OCI-LY7 (cell line): ENCODE measurements at regions not wholly inside any gene's neighbourhood (a gene's known extent, or its start where the extent isn't known, plus 50 kb on each side); places are given as distances from the start of the nearest gene placed in this dataset.

ENCODE experiments used
- BruUV-seq: library from RNA; stranded (reverse); fragments of 400-500 nt; replicated peaks from 2 replicates; lab custom pipeline; 2021; lab: Mats Ljungman, UMichigan
- CTCF ChIA-PET: fragments of 300-600 bp; sonication (Branson Sonifier 250); formaldehyde crosslinking; loops from one replicate; lab custom pipeline; 2022; ENCODE audit warnings: antibody characterized with exemption; ENCODE audit not compliant: unreplicated experiment; lab: Charles Lee
- POLR2A ChIA-PET: fragments of 300-600 bp; sonication (Branson Sonifier 250); formaldehyde crosslinking; loops from one replicate; lab custom pipeline; 2022; ENCODE audit warnings: antibody characterized with exemption; lab: Charles Lee
- DNase-seq: peaks from one replicate; pipeline ENCODE4 v3.0.0-alpha.2; 2015; ENCODE audit warnings: low spot score
- H2AFZ ChIP-seq: fragments of 200-600 bp; sonication (generic), shearing (Covaris generic); 2 replicates; pipeline ENCODE4 v1.6.1; 2014; ENCODE audit warnings: mild to moderate bottlenecking, antibody characterized with exemption, low read length, moderate library complexity
- H3K27ac ChIP-seq: fragments of 200-600 bp; sonication (generic); 2 replicates; pipeline ENCODE4 v1.5.1; 2014; ENCODE audit warnings: mixed run types, low read depth, mild to moderate bottlenecking, moderate library complexity, low read length, inconsistent platforms; ENCODE audit not compliant: poor library complexity, severe bottlenecking
- H3K36me3 ChIP-seq: fragments of 200-600 bp; sonication (generic); 2 replicates; pipeline ENCODE4 v1.6.1; 2014; ENCODE audit warnings: mild to moderate bottlenecking, antibody characterized with exemption, low read length, moderate library complexity, mixed read lengths; ENCODE audit not compliant: insufficient read depth
- H3K4me1 ChIP-seq: fragments of 200-600 bp; sonication (generic); 2 replicates; pipeline ENCODE4 v1.5.1; 2014; ENCODE audit warnings: mild to moderate bottlenecking, low read length; ENCODE audit not compliant: insufficient read depth, poor library complexity, severe bottlenecking
- H3K4me2 ChIP-seq: fragments of 200-600 bp; sonication (generic); 2 replicates; pipeline ENCODE4 v1.6.1; 2014; ENCODE audit warnings: mild to moderate bottlenecking, low read length
- H3K4me3 ChIP-seq: fragments of 200-600 bp; sonication (generic); 2 replicates; pipeline ENCODE4 v1.5.1; 2014; ENCODE audit warnings: mild to moderate bottlenecking, low read depth, low read length; ENCODE audit not compliant: poor library complexity, severe bottlenecking
- H3K79me2 ChIP-seq: fragments of 200-600 bp; sonication (generic); 2 replicates; pipeline ENCODE4 v1.6.1; 2016; ENCODE audit warnings: low read depth, mild to moderate bottlenecking, low read length, moderate library complexity, mixed read lengths; ENCODE audit not compliant: insufficient read depth
- H3K9me2 ChIP-seq: fragments of 200-600 bp; sonication (generic); 2 replicates; pipeline ENCODE4 v1.6.1; 2016; ENCODE audit warnings: mild to moderate bottlenecking, low read length, mixed read lengths; ENCODE audit not compliant: insufficient read depth
- H3K9me3 ChIP-seq: fragments of 200-600 bp; sonication (generic); 2 replicates; pipeline ENCODE4 v1.6.1; 2014; ENCODE audit warnings: mild to moderate bottlenecking, mixed run types, low read length, mixed read lengths
- H4K20me1 ChIP-seq: fragments of 200-600 bp; sonication (generic); 2 replicates; pipeline ENCODE4 v1.6.1; 2014; ENCODE audit warnings: mild to moderate bottlenecking, antibody characterized with exemption, low read length, moderate library complexity, mixed read lengths; ENCODE audit not compliant: insufficient read depth
- CTCF ChIP-seq: fragments of 200-600 bp; sonication (generic); conservative IDR thresholded peaks from 2 replicates; pipeline ENCODE4 v1.5.1; 2014; ENCODE audit warnings: mild to moderate bottlenecking, antibody characterized with exemption, low read length, moderate library complexity, mixed read lengths
- EZH2phosphoT487 ChIP-seq: fragments of 200-600 bp; sonication (generic); IDR thresholded peaks from 2 replicates; pipeline ENCODE4 v1.6.1; 2018; ENCODE audit warnings: low read depth, borderline replicate concordance, mild to moderate bottlenecking, mixed run types, antibody characterized with exemption, low read length, moderate library complexity, mixed read lengths
- intact Hi-C: fragments of 100-400 bp; cut with micrococcal nuclease; formaldehyde crosslinking; loops from one replicate; pipeline ENCODE4 v1.10.0; 2022; ENCODE audit not compliant: unreplicated experiment

GRCh38 chr4:135434936-135435335 lies 1233.3 kb upstream of the PABPC4L start:
- Histone ChIP-seq H3K79me2 (no peaks in the 10 kb centered on the region), H3K9me2 (no peaks in the 10 kb centered on the region), H3K4me2 (no peak overlapping the region), H3K4me1 (no peaks in the 10 kb centered on the region), H3K9me3 (no peaks in the 10 kb centered on the region), H3K27ac (no peak overlapping the region), H4K20me1 (no peaks in the 10 kb centered on the region), H2AFZ (no peak overlapping the region), H3K36me3 (no peaks in the 10 kb centered on the region), H3K4me3 (no peak overlapping the region)
- POLR2A ChIA-PET: interaction anchor here (0.5 kb wide), 1 partner anchor 1132 kb away, joined by 3 read pairs; no protein-coding TSS in a partner anchor
- no TSS peak for BruUV-seq
- DNase-seq: no peak
- intact Hi-C loops: no loop called here
- TF ChIP-seq CTCF: no peak
- TF ChIP-seq EZH2phosphoT487: no peak
- CTCF ChIA-PET: no interaction called here

DNA sequence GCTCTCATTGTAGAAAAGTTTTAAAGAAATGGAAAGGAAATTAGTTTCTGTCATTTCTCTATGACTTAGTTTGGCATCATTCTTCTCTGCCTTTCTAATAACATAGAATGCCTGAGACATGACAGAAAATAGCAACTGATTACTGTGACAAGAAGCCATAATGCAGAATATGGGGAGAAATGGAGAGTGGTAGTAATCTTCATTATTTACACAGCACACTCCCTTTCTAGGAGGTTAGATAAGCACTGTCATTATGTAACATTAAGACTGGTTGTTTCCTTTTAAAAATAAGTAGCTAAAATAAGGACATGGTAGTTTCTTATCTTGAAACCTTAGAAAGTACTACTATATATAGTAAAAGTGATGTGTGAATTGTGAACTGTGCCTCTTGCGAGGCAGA lies 1227.9 kb upstream of the PABPC4L start:
- H3K9me3 ChIP-seq: no peaks in the 10 kb centered on the region
- H3K4me2 ChIP-seq: no peak overlapping the region
- POLR2A ChIA-PET: interaction anchor here (0.7 kb wide), 1 partner anchor 429 kb away, joined by 3 read pairs; no protein-coding TSS in a partner anchor
- BruUV-seq: no TSS peak
- no peaks in the 10 kb centered on the region for H3K9me2 ChIP-seq
- TF ChIP-seq CTCF (no peak), EZH2phosphoT487 (no peak)
- no peaks in the 10 kb centered on the region for H3K4me1 ChIP-seq
- no peaks in the 10 kb centered on the region for H4K20me1 ChIP-seq
- no peak overlapping the region for H3K4me3 ChIP-seq
- intact Hi-C loops: no loop called here
- CTCF ChIA-PET: no interaction called here
- no peak overlapping the region for H2AFZ ChIP-seq
- no peaks in the 10 kb centered on the region for H3K79me2 ChIP-seq
- no peak for DNase-seq
- H3K27ac ChIP-seq: no peak overlapping the region
- H3K36me3 ChIP-seq: no peaks in the 10 kb centered on the region

GRCh38 chr4:135418353-135418752 lies 1216.8 kb upstream of the PABPC4L start:
- BruUV-seq: no TSS peak
- peak; percentile 0 for DNase-seq
- H3K9me3 ChIP-seq: no peaks in the 10 kb centered on the region
- H3K4me1 ChIP-seq: no peaks in the 10 kb centered on the region
- no peak overlapping the region for H2AFZ ChIP-seq
- intact Hi-C loops: no loop called here
- H3K36me3 ChIP-seq: no peaks in the 10 kb centered on the region
- H3K4me3 ChIP-seq: no peak overlapping the region
- H3K9me2 ChIP-seq: no peaks in the 10 kb centered on the region
- no peak overlapping the region for H3K4me2 ChIP-seq
- no peak overlapping the region for H3K27ac ChIP-seq
- H4K20me1 ChIP-seq: no peaks in the 10 kb centered on the region
- ChIA-PET POLR2A (no interaction called here), CTCF (no interaction called here)
- TF ChIP-seq CTCF (peak; percentile 49), EZH2phosphoT487 (no peak)
- no peaks in the 10 kb centered on the region for H3K79me2 ChIP-seq
